ENCODE measurements at regions not wholly inside any gene's neighbourhood (a gene's known extent, or its start where the extent isn't known, plus 50 kb on each side); places are given as distances from the start of the nearest gene placed in this dataset.

GRCh38 chr9:119453980-119454379 lies 84.7 kb upstream of the BRINP1 start:
- CTCF ChIA-PET: no interaction called here

DNA sequence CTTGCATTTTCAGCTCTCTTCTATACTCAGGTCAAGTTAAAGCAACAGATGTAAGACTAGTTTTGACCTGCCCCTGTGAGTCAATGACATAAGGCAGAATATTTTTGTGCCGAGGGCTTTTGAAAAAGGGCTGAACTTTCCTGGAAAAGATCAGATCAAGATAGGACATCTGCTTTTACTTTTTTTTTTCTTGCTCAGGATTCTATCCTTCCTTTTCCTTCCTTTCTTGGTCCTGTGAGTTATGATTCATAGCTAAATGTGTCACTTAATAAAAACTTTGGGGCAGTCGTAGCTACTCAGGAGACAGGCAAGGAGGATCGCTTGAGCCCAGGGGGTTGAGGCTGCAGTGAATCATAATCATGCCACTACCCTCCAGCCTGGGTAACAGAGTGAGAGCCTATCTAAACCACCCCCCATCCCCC lies 84.3 kb upstream of the BRINP1 start:
- H3K27ac ChIP-seq (ENCODE audit: extremely low read depth, low read depth, low read length): no peak overlapping the region
- H3K9me3 ChIP-seq (ENCODE audit: control insufficient read depth, insufficient read depth, low read depth, low read length): no peaks in the 10 kb centered on the region
- H3K4me1 ChIP-seq (ENCODE audit: control insufficient read depth, insufficient read depth, low read length): no peaks in the 10 kb centered on the region
- H3K36me3 ChIP-seq (ENCODE audit: control insufficient read depth in 2 of 2, insufficient read depth in 1 of 2, low read length in 2 of 2): no peaks in the 10 kb centered on the region
- CTCF ChIA-PET: interaction anchor here (0.6 kb wide), 1 partner anchor 419 kb away, joined by 4 read pairs; no protein-coding TSS in a partner anchor
- no peak for TF ChIP-seq ZNF596 (tag by site-specific recombination; IDR thresholded peaks at IDR 0.05)
- no peak for TF ChIP-seq ZNF266 (tag by site-specific recombination; IDR thresholded peaks at IDR 0.05; ENCODE audit: low read depth)
- TF ChIP-seq ZNF112 (tag by site-specific recombination; IDR thresholded peaks at IDR 0.05): no peak
- no peak for TF ChIP-seq ZNF561 (tag by site-specific recombination; IDR thresholded peaks at IDR 0.05; ENCODE audit: borderline replicate concordance)
- no peak for TF ChIP-seq SP3 (tag by site-specific recombination; IDR thresholded peaks at IDR 0.05)
- TF ChIP-seq, protein P1, sequence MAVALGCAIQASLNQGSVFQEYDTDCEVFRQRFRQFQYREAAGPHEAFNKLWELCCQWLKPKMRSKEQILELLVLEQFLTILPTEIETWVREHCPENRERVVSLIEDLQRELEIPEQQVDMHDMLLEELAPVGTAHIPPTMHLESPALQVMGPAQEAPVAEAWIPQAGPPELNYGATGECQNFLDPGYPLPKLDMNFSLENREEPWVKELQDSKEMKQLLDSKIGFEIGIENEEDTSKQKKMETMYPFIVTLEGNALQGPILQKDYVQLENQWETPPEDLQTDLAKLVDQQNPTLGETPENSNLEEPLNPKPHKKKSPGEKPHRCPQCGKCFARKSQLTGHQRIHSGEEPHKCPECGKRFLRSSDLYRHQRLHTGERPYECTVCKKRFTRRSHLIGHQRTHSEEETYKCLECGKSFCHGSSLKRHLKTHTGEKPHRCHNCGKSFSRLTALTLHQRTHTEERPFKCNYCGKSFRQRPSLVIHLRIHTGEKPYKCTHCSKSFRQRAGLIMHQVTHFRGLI (tag by site-specific recombination; IDR thresholded peaks at IDR 0.05): no peak
- TF ChIP-seq ZXDB (tag by site-specific recombination; IDR thresholded peaks at IDR 0.05): no peak
- no peak for TF ChIP-seq PRDM4 (tag by site-specific recombination; IDR thresholded peaks at IDR 0.05)
- TF ChIP-seq, protein P2, sequence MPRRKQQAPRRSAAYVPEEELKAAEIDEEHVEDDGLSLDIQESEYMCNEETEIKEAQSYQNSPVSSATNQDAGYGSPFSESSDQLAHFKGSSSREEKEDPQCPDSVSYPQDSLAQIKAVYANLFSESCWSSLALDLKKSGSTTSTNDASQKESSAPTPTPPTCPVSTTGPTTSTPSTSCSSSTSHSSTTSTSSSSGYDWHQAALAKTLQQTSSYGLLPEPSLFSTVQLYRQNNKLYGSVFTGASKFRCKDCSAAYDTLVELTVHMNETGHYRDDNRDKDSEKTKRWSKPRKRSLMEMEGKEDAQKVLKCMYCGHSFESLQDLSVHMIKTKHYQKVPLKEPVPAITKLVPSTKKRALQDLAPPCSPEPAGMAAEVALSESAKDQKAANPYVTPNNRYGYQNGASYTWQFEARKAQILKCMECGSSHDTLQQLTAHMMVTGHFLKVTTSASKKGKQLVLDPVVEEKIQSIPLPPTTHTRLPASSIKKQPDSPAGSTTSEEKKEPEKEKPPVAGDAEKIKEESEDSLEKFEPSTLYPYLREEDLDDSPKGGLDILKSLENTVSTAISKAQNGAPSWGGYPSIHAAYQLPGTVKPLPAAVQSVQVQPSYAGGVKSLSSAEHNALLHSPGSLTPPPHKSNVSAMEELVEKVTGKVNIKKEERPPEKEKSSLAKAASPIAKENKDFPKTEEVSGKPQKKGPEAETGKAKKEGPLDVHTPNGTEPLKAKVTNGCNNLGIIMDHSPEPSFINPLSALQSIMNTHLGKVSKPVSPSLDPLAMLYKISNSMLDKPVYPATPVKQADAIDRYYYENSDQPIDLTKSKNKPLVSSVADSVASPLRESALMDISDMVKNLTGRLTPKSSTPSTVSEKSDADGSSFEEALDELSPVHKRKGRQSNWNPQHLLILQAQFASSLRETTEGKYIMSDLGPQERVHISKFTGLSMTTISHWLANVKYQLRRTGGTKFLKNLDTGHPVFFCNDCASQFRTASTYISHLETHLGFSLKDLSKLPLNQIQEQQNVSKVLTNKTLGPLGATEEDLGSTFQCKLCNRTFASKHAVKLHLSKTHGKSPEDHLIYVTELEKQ (tag by site-specific recombination; IDR thresholded peaks at IDR 0.05; ENCODE audit: borderline replicate concordance): no peak
- TF ChIP-seq, protein P3, sequence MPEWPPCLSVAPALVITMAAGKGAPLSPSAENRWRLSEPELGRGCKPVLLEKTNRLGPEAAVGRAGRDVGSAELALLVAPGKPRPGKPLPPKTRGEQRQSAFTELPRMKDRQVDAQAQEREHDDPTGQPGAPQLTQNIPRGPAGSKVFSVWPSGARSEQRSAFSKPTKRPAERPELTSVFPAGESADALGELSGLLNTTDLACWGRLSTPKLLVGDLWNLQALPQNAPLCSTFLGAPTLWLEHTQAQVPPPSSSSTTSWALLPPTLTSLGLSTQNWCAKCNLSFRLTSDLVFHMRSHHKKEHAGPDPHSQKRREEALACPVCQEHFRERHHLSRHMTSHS (tag by site-specific recombination; IDR thresholded peaks at IDR 0.05): no peak
- no peak for TF ChIP-seq ZNF423 (tag by site-specific recombination; IDR thresholded peaks at IDR 0.05)
- TF ChIP-seq SETDB1 (IDR thresholded peaks at IDR 0.05; ENCODE audit: insufficient read length, low read length): no peak
- POLR2A ChIA-PET: no interaction called here
- H3K4me3 ChIP-seq (ENCODE audit: low read depth, low read length): no peak overlapping the region

More at GRCh38 chr9:119453980-119454379, 84.7 kb upstream of the BRINP1 start:
- TF ChIP-seq ZNF692 (tag by site-specific recombination; IDR thresholded peaks at IDR 0.05): no peak
- no peak for TF ChIP-seq ZNF596 (tag by site-specific recombination; IDR thresholded peaks at IDR 0.05)
- TF ChIP-seq ZNF701 (tag by site-specific recombination; IDR thresholded peaks at IDR 0.05): no peak
- TF ChIP-seq ZNF777 (tag by site-specific recombination; IDR thresholded peaks at IDR 0.05; ENCODE audit: borderline replicate concordance): no peak
- TF ChIP-seq, protein P1 (tag by site-specific recombination; IDR thresholded peaks at IDR 0.05): no peak
- no peak for TF ChIP-seq ZNF645 (tag by site-specific recombination; IDR thresholded peaks at IDR 0.05)
- no peak for TF ChIP-seq ZNF473 (tag by site-specific recombination; IDR thresholded peaks at IDR 0.05)
- Histone ChIP-seq H3K27ac (ENCODE audit: extremely low read depth, low read depth, low read length) (no peak overlapping the region), H3K36me3 (ENCODE audit: control insufficient read depth in 2 of 2, insufficient read depth in 1 of 2, low read length in 2 of 2) (no peaks in the 10 kb centered on the region), H3K4me1 (ENCODE audit: control insufficient read depth, insufficient read depth, low read length) (no peaks in the 10 kb centered on the region), H3K4me3 (ENCODE audit: low read depth, low read length) (no peak overlapping the region), H3K9me3 (ENCODE audit: control insufficient read depth, insufficient read depth, low read depth, low read length) (no peaks in the 10 kb centered on the region)
- POLR2A ChIA-PET: no interaction called here

Data from HEK293 (cell line).